ENCODE measurements at regions not wholly inside any gene's neighbourhood (a gene's known extent, or its start where the extent isn't known, plus 50 kb on each side); places are given as distances from the start of the nearest gene placed in this dataset.
"Not testable (repeated sequence)": the region's sequence is repeated elsewhere in the genome, so short reads cannot be mapped to it uniquely, and the experiment has no call there.

GRCh38 chr13:108077284-108077683 lies 138.1 kb downstream of the LIG4 start:
- DNase-seq (ENCODE audit: low spot score): no peak

GRCh38 chr13:108074429-108074828 lies 140.9 kb downstream of the LIG4 start:
- DNase-seq (ENCODE audit: low spot score): not testable (repeated sequence)

- no peak for DNase-seq (ENCODE audit: low spot score)
Measured at GRCh38 chr13:108070925-108071324, 144.4 kb downstream of the LIG4 start.

- DNase-seq (ENCODE audit: low spot score): no peak
Measured at GRCh38 chr13:108070491-108070890, 144.8 kb downstream of the LIG4 start.

- no peak for DNase-seq (ENCODE audit: low spot score)
Measured at GRCh38 chr13:108069521-108070210, 145.7 kb downstream of the LIG4 start.

GRCh38 chr13:108064372-108064771 lies 151.0 kb downstream of the LIG4 start:
- not testable (repeated sequence) for DNase-seq (ENCODE audit: low spot score)

GRCh38 chr13:108060111-108060510 lies 155.2 kb downstream of the LIG4 start:
- no peak for DNase-seq (ENCODE audit: low spot score)

GRCh38 chr13:108056278-108056677 lies 159.1 kb downstream of the LIG4 start:
- DNase-seq (ENCODE audit: low spot score): no peak

- DNase-seq (ENCODE audit: low spot score): no peak
Measured at GRCh38 chr13:108049211-108049610, 166.1 kb downstream of the LIG4 start.

GRCh38 chr13:108044954-108045353 lies 170.4 kb downstream of the LIG4 start:
- no peak for DNase-seq (ENCODE audit: low spot score)

- not testable (repeated sequence) for DNase-seq (ENCODE audit: low spot score)
Measured at GRCh38 chr13:108042866-108043265, 172.5 kb downstream of the LIG4 start.

- no peak for DNase-seq (ENCODE audit: low spot score)
Measured at GRCh38 chr13:108037348-108037747, 178.0 kb downstream of the LIG4 start.

- DNase-seq (ENCODE audit: low spot score): no peak
Measured at GRCh38 chr13:108036411-108036932, 178.9 kb downstream of the LIG4 start.

- no peak for DNase-seq (ENCODE audit: low spot score)
Measured at GRCh38 chr13:108034909-108035410, 180.4 kb downstream of the LIG4 start.

GRCh38 chr13:108033800-108034707 lies 181.3 kb downstream of the LIG4 start:
- no peak for DNase-seq (ENCODE audit: low spot score)

GRCh38 chr13:108031865-108032264 lies 183.5 kb downstream of the LIG4 start:
- no peak for DNase-seq (ENCODE audit: low spot score)

- no peak for DNase-seq (ENCODE audit: low spot score)
Measured at GRCh38 chr13:108030769-108031168, 184.6 kb downstream of the LIG4 start.

GRCh38 chr13:108026680-108027410 lies 188.5 kb downstream of the LIG4 start:
- no peak for DNase-seq (ENCODE audit: low spot score)

- DNase-seq (ENCODE audit: low spot score): no peak
Measured at GRCh38 chr13:108020027-108020426, 195.3 kb downstream of the LIG4 start.

GRCh38 chr13:108018371-108018870 lies 196.9 kb downstream of the LIG4 start:
- DNase-seq (ENCODE audit: low spot score): no peak

GRCh38 chr13:108006619-108007018 lies 208.7 kb downstream of the LIG4 start:
- DNase-seq (ENCODE audit: low spot score): no peak

GRCh38 chr13:108005231-108005630 lies 210.1 kb downstream of the LIG4 start:
- DNase-seq (ENCODE audit: low spot score): peak; percentile 63

All from Ammon's horn (tissue), 1 donor.